DMS79 (cell line): ENCODE measurements at regions not wholly inside any gene's neighbourhood (a gene's known extent, or its start where the extent isn't known, plus 50 kb on each side); places are given as distances from the start of the nearest gene placed in this dataset.
A peak's percentile ranks its signal among the peaks of the same experiment; 100 is the strongest.
"Not testable (repeated sequence)": the region's sequence is repeated elsewhere in the genome, so short reads cannot be mapped to it uniquely, and the experiment has no call there.

Experiments used
- DNase-seq: peaks from one replicate; lab custom pipeline; 2025; lab: John Stamatoyannopoulos, UW

GRCh38 chr18:39604836-39605235 is 2039.2 kb upstream of the CELF4 start:
- no peak for DNase-seq

- no peak for DNase-seq
Observed at GRCh38 chr18:39602131-39602530, 2036.5 kb upstream of the CELF4 start.

DNA sequence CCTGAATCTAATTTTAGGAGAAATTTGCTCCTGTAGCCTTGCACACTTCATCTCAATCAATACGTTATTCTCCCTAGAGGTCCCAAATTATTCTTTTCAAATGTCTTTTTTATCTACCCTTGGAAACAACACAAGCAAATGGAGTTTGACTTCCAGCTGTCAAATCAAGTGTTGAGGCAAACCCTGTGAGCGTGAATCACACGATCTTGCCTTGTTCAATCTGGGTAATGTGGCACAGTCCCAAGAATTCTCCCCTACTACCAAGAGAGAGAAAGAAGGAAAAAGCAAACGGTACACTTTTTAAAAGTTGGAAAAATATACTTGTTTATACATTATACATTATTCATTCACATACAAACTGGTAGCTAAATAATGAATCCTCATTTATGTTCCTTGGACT is 2035.3 kb upstream of the CELF4 start:
- no peak for DNase-seq

DNA sequence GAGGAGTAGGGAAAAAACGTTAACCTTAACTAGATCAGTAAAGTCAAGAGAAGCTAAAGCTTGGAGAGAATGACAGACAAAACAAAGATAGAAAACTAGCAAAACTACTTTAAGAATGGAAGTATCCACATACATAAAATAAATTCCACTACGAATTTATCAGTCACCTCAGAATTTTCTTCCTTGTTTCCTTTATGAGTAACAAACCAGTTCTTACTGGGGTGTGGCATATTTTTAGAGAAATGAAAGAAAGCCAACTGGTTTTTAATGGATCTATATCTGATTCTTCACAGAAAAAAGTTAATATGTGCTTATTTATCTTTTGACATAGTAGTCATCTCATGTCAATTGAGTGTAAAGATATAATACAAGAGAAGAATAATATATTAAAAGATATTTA is 2033.7 kb upstream of the CELF4 start:
- DNase-seq, result no peak

- DNase-seq, result no peak
Observed at GRCh38 chr18:39596891-39597290, 2031.3 kb upstream of the CELF4 start.

GRCh38 chr18:39596221-39596620 is 2030.6 kb upstream of the CELF4 start:
- no peak for DNase-seq

GRCh38 chr18:39594206-39594605 is 2028.6 kb upstream of the CELF4 start:
- no peak for DNase-seq

GRCh38 chr18:39591649-39592048 is 2026.1 kb upstream of the CELF4 start:
- no peak for DNase-seq

DNA sequence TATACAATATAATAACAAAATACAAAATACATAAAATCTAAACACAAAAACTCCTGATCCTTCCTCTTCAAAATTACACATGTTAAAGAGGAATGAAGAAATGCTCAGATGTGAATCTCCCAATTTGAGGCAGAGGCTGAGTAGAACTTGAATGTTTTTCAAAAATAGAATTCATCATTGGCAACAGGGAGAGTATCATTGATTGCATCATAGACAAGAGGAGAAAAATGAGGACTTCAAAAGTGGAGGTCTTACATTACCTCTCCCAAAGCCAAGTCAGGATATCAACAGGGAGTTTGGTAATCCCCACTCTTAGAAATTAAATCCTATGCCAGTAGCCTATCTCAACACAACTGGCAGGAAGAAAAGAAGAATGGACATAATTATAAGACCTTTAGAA is 2023.9 kb upstream of the CELF4 start:
- no peak for DNase-seq

GRCh38 chr18:39587586-39587985 is 2022.0 kb upstream of the CELF4 start:
- DNase-seq, result no peak

- no peak for DNase-seq
Observed at GRCh38 chr18:39586741-39587140, 2021.1 kb upstream of the CELF4 start.

DNA sequence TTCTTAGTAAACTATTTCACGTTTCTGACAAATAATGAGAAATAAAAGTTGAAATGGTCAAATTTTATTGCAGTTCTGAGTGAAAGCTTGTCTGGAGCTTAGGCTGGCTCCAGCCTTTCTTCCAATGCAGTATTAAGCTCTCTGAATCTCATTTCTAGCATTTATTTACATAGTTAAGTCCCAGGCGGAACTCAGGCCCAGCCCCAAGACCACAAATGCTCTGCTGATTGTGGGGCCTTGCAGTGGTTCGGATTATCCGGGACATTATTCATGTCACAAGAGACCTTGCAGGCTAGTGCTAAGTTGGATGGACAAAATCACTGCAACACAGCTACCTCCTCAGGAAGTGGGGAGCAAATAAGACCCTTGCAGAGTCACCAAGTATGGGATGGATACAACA is 2009.3 kb upstream of the CELF4 start:
- no peak for DNase-seq

DNA sequence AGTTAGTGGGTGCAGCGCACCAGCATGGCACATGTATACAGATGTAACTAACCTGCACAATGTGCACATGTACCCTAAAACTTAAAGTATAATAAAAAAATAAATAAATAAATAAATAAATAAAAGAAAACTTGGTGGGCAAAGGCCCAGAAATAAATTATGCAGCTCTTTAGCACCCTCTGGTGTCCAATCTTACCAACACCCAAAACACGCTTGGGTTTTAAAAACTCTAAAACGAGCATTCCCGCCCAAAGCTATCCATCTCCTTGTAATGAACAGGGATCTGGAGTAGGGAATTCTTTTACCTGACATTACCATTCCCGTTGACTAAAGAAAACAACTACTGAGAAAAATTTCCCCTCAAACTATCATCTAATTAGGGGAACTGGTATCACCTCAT is 2005.9 kb upstream of the CELF4 start:
- DNase-seq, result no peak

GRCh38 chr18:39565551-39566230 is 2000.1 kb upstream of the CELF4 start:
- not testable (repeated sequence) for DNase-seq

- peak; percentile 41 for DNase-seq
Observed at GRCh38 chr18:39564716-39565115, 1999.1 kb upstream of the CELF4 start.

GRCh38 chr18:39561126-39561525 is 1995.5 kb upstream of the CELF4 start:
- DNase-seq, result no peak

DNA sequence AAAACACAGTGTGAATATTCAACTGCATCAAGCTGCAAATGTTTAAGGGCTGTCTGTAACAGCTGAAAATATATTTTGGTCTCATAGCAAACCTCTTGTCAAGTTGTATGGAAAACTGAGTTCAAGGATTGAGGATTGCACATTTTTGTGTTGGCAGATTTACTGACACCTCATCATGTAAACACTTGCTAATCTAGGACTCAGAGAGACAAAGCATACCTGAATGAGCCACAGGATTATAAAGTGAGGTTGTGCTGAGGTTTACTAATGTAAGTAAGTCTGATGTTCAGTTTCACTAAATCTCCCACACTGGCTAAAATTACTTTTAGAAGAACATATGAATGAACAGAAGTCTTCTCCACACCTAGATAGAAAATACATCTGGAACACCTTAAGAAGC is 1993.1 kb upstream of the CELF4 start:
- no peak for DNase-seq

- no peak for DNase-seq
Observed at GRCh38 chr18:39555496-39555895, 1989.9 kb upstream of the CELF4 start.

- DNase-seq, result no peak
Observed at GRCh38 chr18:39550701-39551100, 1985.1 kb upstream of the CELF4 start.

DNA sequence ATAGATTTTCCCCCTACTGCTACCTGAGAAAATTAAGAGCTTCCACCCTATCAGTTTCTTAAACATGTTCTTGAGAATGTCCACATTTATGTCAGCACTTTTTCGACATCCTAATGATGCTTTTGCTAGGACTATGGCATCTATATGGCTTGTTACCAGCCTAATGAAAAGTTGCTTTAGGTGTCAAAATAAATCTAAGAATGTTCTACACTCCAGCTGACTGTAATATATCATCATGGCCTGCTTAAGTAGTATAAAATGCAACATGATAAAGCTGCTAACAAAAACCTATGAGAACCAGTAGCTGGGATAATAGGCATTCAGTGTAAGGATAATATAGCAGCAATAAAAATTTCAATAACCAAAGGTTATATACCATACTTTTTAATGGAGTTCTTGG is 1983.5 kb upstream of the CELF4 start:
- no peak for DNase-seq

- DNase-seq, result no peak
Observed at GRCh38 chr18:39531659-39532058, 1966.1 kb upstream of the CELF4 start.

DNA sequence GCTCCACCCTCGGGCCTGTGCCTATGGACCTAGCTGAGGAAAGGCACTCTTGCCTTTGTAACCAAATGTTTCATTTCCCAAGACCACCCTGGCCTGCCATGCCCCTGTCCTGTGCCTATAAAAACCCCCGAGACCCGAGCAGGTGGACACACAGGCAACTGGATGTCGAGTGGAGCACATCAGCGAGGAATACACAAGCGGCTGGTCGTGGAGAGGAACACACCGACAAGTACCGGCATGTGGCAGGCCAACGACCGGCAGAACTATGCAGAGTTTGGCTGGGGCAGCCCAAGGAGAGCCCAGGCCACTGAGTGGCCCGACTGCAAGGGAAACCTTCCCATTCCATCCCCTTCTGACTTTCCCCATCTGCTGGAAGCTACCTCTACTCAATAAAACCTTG is 1963.8 kb upstream of the CELF4 start:
- no peak for DNase-seq

- no peak for DNase-seq
Observed at GRCh38 chr18:39527465-39527864, 1961.9 kb upstream of the CELF4 start.

- no peak for DNase-seq
Observed at GRCh38 chr18:39524370-39524769, 1958.8 kb upstream of the CELF4 start.

DNA sequence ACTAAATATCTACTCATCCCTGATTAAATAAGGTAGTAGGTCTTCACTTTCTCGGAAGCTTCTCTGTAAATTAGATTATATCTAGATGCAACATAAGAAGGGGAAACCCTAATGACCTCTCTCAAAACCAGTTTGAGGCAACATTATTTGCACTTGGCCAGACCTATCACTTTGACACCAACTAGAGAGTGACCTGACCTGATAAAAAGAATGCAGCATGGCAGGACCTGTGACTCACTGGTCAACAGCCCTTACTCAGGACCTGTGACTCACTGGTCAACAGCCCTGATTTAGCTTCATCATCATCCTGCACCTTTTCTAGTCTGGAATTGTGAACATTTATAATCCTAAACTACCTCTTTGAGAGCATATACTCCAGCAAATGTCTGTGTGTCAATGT is 1957.7 kb upstream of the CELF4 start:
- no peak for DNase-seq
